ENCODE measurements at regions not wholly inside any gene's neighbourhood (a gene's known extent, or its start where the extent isn't known, plus 50 kb on each side); places are given as distances from the start of the nearest gene placed in this dataset.

- intact Hi-C loops (cut with micrococcal nuclease): no loop called here
- peaks cover 10% of the 10 kb centered on the region for H3K27me3 Mint-ChIP-seq (ENCODE audit: insufficient read depth)
- no peak overlapping the region for H3K4me3 Mint-ChIP-seq
- H3K9me3 Mint-ChIP-seq: peaks cover 5% of the 10 kb centered on the region
- no peak overlapping the region for H3K27ac Mint-ChIP-seq
- no peaks in the 10 kb centered on the region for H3K4me1 Mint-ChIP-seq (ENCODE audit: low read depth)
- H3K36me3 Mint-ChIP-seq (ENCODE audit: low read depth): no peaks in the 10 kb centered on the region
- DNase-seq (ENCODE audit: low spot score): no peak
Observed at GRCh38 chr12:94783343-94783742, 133.0 kb upstream of the TMCC3 start.

- peaks cover 5% of the 10 kb centered on the region for H3K9me3 Mint-ChIP-seq
- no peaks in the 10 kb centered on the region for H3K36me3 Mint-ChIP-seq (ENCODE audit: low read depth)
- no peak overlapping the region for H3K4me3 Mint-ChIP-seq
- peaks cover 16% of the 10 kb centered on the region for H3K27me3 Mint-ChIP-seq (ENCODE audit: insufficient read depth)
- intact Hi-C loops (cut with micrococcal nuclease): no loop called here
- no peaks in the 10 kb centered on the region for H3K4me1 Mint-ChIP-seq (ENCODE audit: low read depth)
- DNase-seq (ENCODE audit: low spot score): no peak
- no peak overlapping the region for H3K27ac Mint-ChIP-seq
Observed at GRCh38 chr12:94781835-94782234, 131.5 kb upstream of the TMCC3 start.

- Mint-ChIP-seq H3K36me3 (ENCODE audit: low read depth) (no peaks in the 10 kb centered on the region), H3K4me3 (no peak overlapping the region), H3K9me3 (peaks cover 5% of the 10 kb centered on the region), H3K27ac (no peak overlapping the region), H3K4me1 (ENCODE audit: low read depth) (no peaks in the 10 kb centered on the region), H3K27me3 (ENCODE audit: insufficient read depth) (peaks cover 13% of the 10 kb centered on the region)
- intact Hi-C loops (cut with micrococcal nuclease): no loop called here
- DNase-seq (ENCODE audit: low spot score): no peak
Observed at GRCh38 chr12:94779485-94779884, 129.1 kb upstream of the TMCC3 start.

- H3K27me3 Mint-ChIP-seq (ENCODE audit: insufficient read depth): peaks cover 13% of the 10 kb centered on the region
- no peak for DNase-seq (ENCODE audit: low spot score)
- H3K9me3 Mint-ChIP-seq: peaks cover 5% of the 10 kb centered on the region
- no peaks in the 10 kb centered on the region for H3K4me1 Mint-ChIP-seq (ENCODE audit: low read depth)
- H3K4me3 Mint-ChIP-seq: no peak overlapping the region
- no peaks in the 10 kb centered on the region for H3K36me3 Mint-ChIP-seq (ENCODE audit: low read depth)
- H3K27ac Mint-ChIP-seq: no peak overlapping the region
- intact Hi-C loops (cut with micrococcal nuclease): no loop called here
Observed at GRCh38 chr12:94777936-94778335, 127.6 kb upstream of the TMCC3 start.

- Mint-ChIP-seq H3K9me3 (no peaks in the 10 kb centered on the region), H3K36me3 (ENCODE audit: low read depth) (no peaks in the 10 kb centered on the region), H3K27ac (no peak overlapping the region), H3K27me3 (ENCODE audit: insufficient read depth) (peaks cover 9% of the 10 kb centered on the region), H3K4me3 (no peak overlapping the region), H3K4me1 (ENCODE audit: low read depth) (no peaks in the 10 kb centered on the region)
- intact Hi-C loops (cut with micrococcal nuclease): no loop called here
- DNase-seq (ENCODE audit: low spot score): no peak
Observed at GRCh38 chr12:94775710-94776109, 125.4 kb upstream of the TMCC3 start.

GRCh38 chr12:94771741-94772140 lies 121.4 kb upstream of the TMCC3 start:
- intact Hi-C loops (cut with micrococcal nuclease): no loop called here
- no peaks in the 10 kb centered on the region for H3K9me3 Mint-ChIP-seq
- no peaks in the 10 kb centered on the region for H3K36me3 Mint-ChIP-seq (ENCODE audit: low read depth)
- H3K4me3 Mint-ChIP-seq: no peak overlapping the region
- no peak for DNase-seq (ENCODE audit: low spot score)
- H3K4me1 Mint-ChIP-seq (ENCODE audit: low read depth): no peaks in the 10 kb centered on the region
- H3K27ac Mint-ChIP-seq: no peak overlapping the region
- peaks cover 29% of the 10 kb centered on the region for H3K27me3 Mint-ChIP-seq (ENCODE audit: insufficient read depth)

GRCh38 chr12:94771199-94771598 lies 120.8 kb upstream of the TMCC3 start:
- intact Hi-C loops (cut with micrococcal nuclease): no loop called here
- H3K9me3 Mint-ChIP-seq: no peaks in the 10 kb centered on the region
- H3K27me3 Mint-ChIP-seq (ENCODE audit: insufficient read depth): peaks cover 33% of the 10 kb centered on the region
- DNase-seq (ENCODE audit: low spot score): no peak
- no peak overlapping the region for H3K27ac Mint-ChIP-seq
- no peaks in the 10 kb centered on the region for H3K4me1 Mint-ChIP-seq (ENCODE audit: low read depth)
- no peaks in the 10 kb centered on the region for H3K36me3 Mint-ChIP-seq (ENCODE audit: low read depth)
- no peak overlapping the region for H3K4me3 Mint-ChIP-seq

GRCh38 chr12:94770791-94771190 lies 120.4 kb upstream of the TMCC3 start:
- DNase-seq (ENCODE audit: low spot score): no peak
- H3K4me1 Mint-ChIP-seq (ENCODE audit: low read depth): no peaks in the 10 kb centered on the region
- peaks cover 35% of the 10 kb centered on the region for H3K27me3 Mint-ChIP-seq (ENCODE audit: insufficient read depth)
- no peak overlapping the region for H3K27ac Mint-ChIP-seq
- intact Hi-C loops (cut with micrococcal nuclease): no loop called here
- H3K9me3 Mint-ChIP-seq: no peaks in the 10 kb centered on the region
- no peaks in the 10 kb centered on the region for H3K36me3 Mint-ChIP-seq (ENCODE audit: low read depth)
- H3K4me3 Mint-ChIP-seq: no peak overlapping the region

GRCh38 chr12:94769776-94770759 lies 119.7 kb upstream of the TMCC3 start:
- H3K9me3 Mint-ChIP-seq: no peaks in the 10 kb centered on the region
- no peak overlapping the region for H3K4me3 Mint-ChIP-seq
- H3K4me1 Mint-ChIP-seq (ENCODE audit: low read depth): no peaks in the 10 kb centered on the region
- no peak for DNase-seq (ENCODE audit: low spot score)
- no peaks in the 10 kb centered on the region for H3K36me3 Mint-ChIP-seq (ENCODE audit: low read depth)
- H3K27me3 Mint-ChIP-seq (ENCODE audit: insufficient read depth): peaks cover 35% of the 10 kb centered on the region
- intact Hi-C loops (cut with micrococcal nuclease): no loop called here
- no peak overlapping the region for H3K27ac Mint-ChIP-seq

- intact Hi-C loops (cut with micrococcal nuclease): no loop called here
Observed at GRCh38 chr12:94769047-94769420, 118.7 kb upstream of the TMCC3 start.

GRCh38 chr12:94768398-94769046 lies 118.2 kb upstream of the TMCC3 start:
- no peaks in the 10 kb centered on the region for H3K9me3 Mint-ChIP-seq
- no peaks in the 10 kb centered on the region for H3K36me3 Mint-ChIP-seq (ENCODE audit: low read depth)
- no peak overlapping the region for H3K27ac Mint-ChIP-seq
- H3K4me3 Mint-ChIP-seq: no peak overlapping the region
- no peaks in the 10 kb centered on the region for H3K4me1 Mint-ChIP-seq (ENCODE audit: low read depth)
- no peak for DNase-seq (ENCODE audit: low spot score)
- H3K27me3 Mint-ChIP-seq (ENCODE audit: insufficient read depth): peaks cover 35% of the 10 kb centered on the region
- intact Hi-C loops (cut with micrococcal nuclease): no loop called here

More at GRCh38 chr12:94769047-94769420, 118.7 kb upstream of the TMCC3 start:
- Mint-ChIP-seq H3K4me3 (no peak overlapping the region), H3K36me3 (ENCODE audit: low read depth) (no peaks in the 10 kb centered on the region), H3K9me3 (no peaks in the 10 kb centered on the region), H3K27me3 (ENCODE audit: insufficient read depth) (peaks cover 35% of the 10 kb centered on the region), H3K27ac (no peak overlapping the region), H3K4me1 (ENCODE audit: low read depth) (no peaks in the 10 kb centered on the region)
- no peak for DNase-seq (ENCODE audit: low spot score)

- no peak overlapping the region for H3K4me3 Mint-ChIP-seq
- peaks cover 4% of the 10 kb centered on the region for H3K4me1 Mint-ChIP-seq (ENCODE audit: low read depth)
- intact Hi-C loops (cut with micrococcal nuclease): no loop called here
- DNase-seq (ENCODE audit: low spot score): no peak
- no peak overlapping the region for H3K27ac Mint-ChIP-seq
- H3K27me3 Mint-ChIP-seq (ENCODE audit: insufficient read depth): peaks cover 35% of the 10 kb centered on the region
- no peaks in the 10 kb centered on the region for H3K36me3 Mint-ChIP-seq (ENCODE audit: low read depth)
- no peaks in the 10 kb centered on the region for H3K9me3 Mint-ChIP-seq
Observed at GRCh38 chr12:94767956-94768355, 117.6 kb upstream of the TMCC3 start.

- H3K9me3 Mint-ChIP-seq: no peaks in the 10 kb centered on the region
- H3K4me1 Mint-ChIP-seq (ENCODE audit: low read depth): peaks cover 16% of the 10 kb centered on the region
- H3K36me3 Mint-ChIP-seq (ENCODE audit: low read depth): no peaks in the 10 kb centered on the region
- H3K4me3 Mint-ChIP-seq: no peak overlapping the region
- H3K27ac Mint-ChIP-seq: no peak overlapping the region
- H3K27me3 Mint-ChIP-seq (ENCODE audit: insufficient read depth): peaks cover 32% of the 10 kb centered on the region
- intact Hi-C loops (cut with micrococcal nuclease): no loop called here
- no peak for DNase-seq (ENCODE audit: low spot score)
Observed at GRCh38 chr12:94766397-94766796, 116.0 kb upstream of the TMCC3 start.

All from activated T-helper 1 cell treated with anti-CD3 and anti-CD28 coated beads, Interleukin-12 subunit alpha, Interleukin-12 subunit beta, Interleukin-2, Interleukin-4 antibody, amounts not matched to agents 30 ng/mL and 10 ng/mL and 1 ng/mL, durations not matched to agents 14 hours and 24 hours and 36 hours (primary cell).